Heart left ventricle (tissue), 16 donors: ENCODE measurements at regions not wholly inside any gene's neighbourhood (a gene's known extent, or its start where the extent isn't known, plus 50 kb on each side); places are given as distances from the start of the nearest gene placed in this dataset.

ENCODE experiments used
- ATAC-seq, 4 donors: fragments of 200-7000 bp; cut with Tn5 transposase; one replicate each; pipeline ENCODE4 v1.9.1; 2020 to 2022; ENCODE audit warnings: moderate library complexity in 4 of 4, mild to moderate bottlenecking in 3 of 4, moderate number of reproducible peaks in 1 of 4
- DNase-seq, 5 donors: peaks; one replicate each; pipeline ENCODE4 v3.0.0-alpha.2; 2020
- H3K27ac ChIP-seq, 12 donors: fragments of 200-600 bp; sonication (generic) in 4 of 12; one replicate each; pipeline versions ENCODE4 v1.5.0 to v1.8.0; 2016 to 2022; ENCODE audit warnings: mild to moderate bottlenecking in 2 of 12
- H3K27me3 ChIP-seq, 9 donors: fragments of 200-600 bp; sonication (generic) in 2 of 9; one replicate each; pipeline versions ENCODE4 v1.5.1 to v1.8.0; 2016 to 2022; ENCODE audit warnings: mild to moderate bottlenecking in 3 of 9
- H3K36me3 ChIP-seq, 9 donors: fragments of 200-600 bp; sonication (generic) in 2 of 9; one replicate each; pipeline versions ENCODE4 v1.5.0 to v1.8.0; 2018 to 2022; ENCODE audit warnings: mild to moderate bottlenecking in 2 of 9
- H3K4me1 ChIP-seq, 12 donors: fragments of 200-600 bp; sonication (generic) in 4 of 12; one replicate each; pipeline versions ENCODE4 v1.5.0 to v1.8.0; 2016 to 2022; ENCODE audit warnings: mild to moderate bottlenecking in 3 of 12
- H3K4me3 ChIP-seq, 12 donors: fragments of 200-600 bp; sonication (generic) in 4 of 12; one replicate each; pipeline versions ENCODE4 v1.5.0 to v1.8.0; 2017 to 2022; ENCODE audit warnings: mild to moderate bottlenecking in 9 of 12, moderate library complexity in 4 of 12
- H3K9me3 ChIP-seq, 12 donors: fragments of 200-600 bp; sonication (generic) in 4 of 12; one replicate each; pipeline versions ENCODE4 v1.5.0 to v1.8.0; 2016 to 2022; ENCODE audit warnings: mild to moderate bottlenecking in 1 of 12
- POLR2A ChIP-seq, 2 donors: fragments of 450-650 bp; IDR thresholded peaks; one replicate each; pipeline ENCODE4 v1.6.1; 2017; ENCODE audit warnings: antibody characterized with exemption in 2 of 2, mild to moderate bottlenecking in 2 of 2, moderate library complexity in 2 of 2
- WGBS, 4 donors: extraction: QIAGEN DNeasy Blood & Tissue Kit in 2 of 4; methylation state at CpG; one replicate each; pipeline versions ENCODE4 v1.1.5 to v1.1.7; 2013 to 2018; 5-methylcytosine and 5-hydroxymethylcytosine counted together
- intact Hi-C, 10 donors: fragments of 100-400 bp; cut with DNase I; formaldehyde crosslinking; loops; one replicate each; pipeline versions ENCODE4 v1.11.1 to v1.14.2; 2022
- TF ChIP-seq, protein P1 (sequence below), 12 donors: fragments of 200-600 bp; sonication (generic) in 4 of 12; IDR thresholded peaks; one replicate each; pipeline versions ENCODE4 v1.5.0 to v1.8.0; 2018 to 2022; ENCODE audit warnings: antibody characterized with exemption in 12 of 12, mild to moderate bottlenecking in 5 of 12
- donor health status: ischemic (EF 13 %, LVEDD 7.1; RV severe dilation, severe dysfunction).
- donor health status: healthy with polysubstance abuse.
- donor health status: DM: no; HTN: yes; CAD: no.
- donor health status: DM: no; HTN: no; CAD: no.
- donor health status: ischemic (EF 25% LVEDD 6.9; RV normal size, moderate dysfunction).
- donor health status: ischemic (EF 25% LVEDD 5.7; RV mildly dilated, moderate dysfunction).
- donor health status: healthy.
- donor health status: DM: yes; HTN: yes; CAD: no.
- donor health status: ischemic (EF 35%, LVEDD 5.7; RV mildly dilated, moderate dysfunction).
- donor health status: nonischemic (EF 11% LVEDD 7.7; RV severe dilation, severe dysfunction).
- donor health status: DM: yes; HTN: yes; CAD: no.
- donor health status: PGD.
- donor health status: ischemic (EF 29% LVEDD 5.4; RV normal size, mild dysfunction).
- donor health status: nonischemic (EF 23%, LVEDD 6.1; RV moderate dilation, normal function).

DNA sequence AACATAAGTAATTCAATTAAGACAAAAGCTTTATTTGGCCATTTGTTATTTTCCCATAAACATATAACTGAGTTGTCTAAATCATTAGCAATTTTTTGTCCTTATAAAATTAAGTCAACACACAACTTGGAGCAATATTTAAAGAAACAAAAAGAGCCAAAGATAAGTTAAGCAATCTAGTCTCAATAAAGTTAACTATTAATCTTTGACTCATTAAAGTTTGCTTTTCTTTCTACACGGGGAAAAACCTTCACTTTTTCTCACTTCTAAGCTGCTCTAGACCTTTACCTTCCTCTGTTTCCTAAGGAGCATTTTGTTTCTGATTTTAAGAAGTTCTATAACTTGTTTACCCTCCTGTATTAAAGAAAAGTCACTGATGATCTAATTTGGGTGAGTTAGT lies 867.1 kb upstream of the PHF14 start:
- Histone ChIP-seq H3K27me3 (no peaks in the 10 kb centered on the region), H3K27ac (no peak overlapping the region), H3K4me3 (no peak overlapping the region), H3K9me3 (no peaks in the 10 kb centered on the region), H3K36me3 (no peaks in the 10 kb centered on the region), H3K4me1 (no peaks in the 10 kb centered on the region)
- WGBS, 4 donors: 60 to 74% (median 68%) methylated on average over 1 of the region's 1 CpG
- ATAC-seq: no peak
- TF ChIP-seq POLR2A (IDR thresholded peaks at IDR 0.05): no peak
- TF ChIP-seq, protein P1, sequence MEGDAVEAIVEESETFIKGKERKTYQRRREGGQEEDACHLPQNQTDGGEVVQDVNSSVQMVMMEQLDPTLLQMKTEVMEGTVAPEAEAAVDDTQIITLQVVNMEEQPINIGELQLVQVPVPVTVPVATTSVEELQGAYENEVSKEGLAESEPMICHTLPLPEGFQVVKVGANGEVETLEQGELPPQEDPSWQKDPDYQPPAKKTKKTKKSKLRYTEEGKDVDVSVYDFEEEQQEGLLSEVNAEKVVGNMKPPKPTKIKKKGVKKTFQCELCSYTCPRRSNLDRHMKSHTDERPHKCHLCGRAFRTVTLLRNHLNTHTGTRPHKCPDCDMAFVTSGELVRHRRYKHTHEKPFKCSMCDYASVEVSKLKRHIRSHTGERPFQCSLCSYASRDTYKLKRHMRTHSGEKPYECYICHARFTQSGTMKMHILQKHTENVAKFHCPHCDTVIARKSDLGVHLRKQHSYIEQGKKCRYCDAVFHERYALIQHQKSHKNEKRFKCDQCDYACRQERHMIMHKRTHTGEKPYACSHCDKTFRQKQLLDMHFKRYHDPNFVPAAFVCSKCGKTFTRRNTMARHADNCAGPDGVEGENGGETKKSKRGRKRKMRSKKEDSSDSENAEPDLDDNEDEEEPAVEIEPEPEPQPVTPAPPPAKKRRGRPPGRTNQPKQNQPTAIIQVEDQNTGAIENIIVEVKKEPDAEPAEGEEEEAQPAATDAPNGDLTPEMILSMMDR (IDR thresholded peaks at IDR 0.05): no peak
- no peak for DNase-seq
- intact Hi-C loops: no loop called here

DNA sequence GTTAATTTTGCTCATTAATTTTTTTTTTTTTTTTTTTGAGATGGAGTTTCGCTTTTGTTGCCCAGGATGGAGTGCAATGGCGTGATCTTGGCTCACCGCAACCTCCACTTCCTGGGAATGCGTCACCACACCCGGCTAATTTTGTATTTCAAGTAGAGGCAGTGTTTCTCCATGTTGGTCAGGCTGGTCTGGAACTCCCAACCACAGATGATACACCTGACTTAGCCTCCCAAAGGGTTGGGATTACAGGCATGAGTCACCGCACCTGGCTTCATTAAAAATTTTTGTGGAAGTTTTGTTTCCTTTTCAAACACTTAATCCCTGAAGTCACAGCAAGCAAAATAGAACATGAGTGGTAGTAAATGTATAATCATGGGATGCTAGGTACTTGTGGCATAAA lies 857.2 kb upstream of the PHF14 start:
- no peaks in the 10 kb centered on the region for H3K27me3 ChIP-seq
- H3K4me1 ChIP-seq: peaks cover 0 to 6% (median under 1%) of the 10 kb centered on the region in 12 donors
- peaks cover 0 to 4% (median 0%) of the 10 kb centered on the region in 12 donors for H3K9me3 ChIP-seq
- TF ChIP-seq, protein P1 (IDR thresholded peaks at IDR 0.05): no peak
- no peak for TF ChIP-seq POLR2A (IDR thresholded peaks at IDR 0.05)
- DNase-seq: no peak
- ATAC-seq: no peak
- intact Hi-C loops: no loop called here
- WGBS, 4 donors: 81 to 92% (median 89%) methylated on average over 6 of the region's 6 CpGs
- H3K36me3 ChIP-seq: no peaks in the 10 kb centered on the region
- no peak overlapping the region for H3K4me3 ChIP-seq
- H3K27ac ChIP-seq: no peak overlapping the region

DNA sequence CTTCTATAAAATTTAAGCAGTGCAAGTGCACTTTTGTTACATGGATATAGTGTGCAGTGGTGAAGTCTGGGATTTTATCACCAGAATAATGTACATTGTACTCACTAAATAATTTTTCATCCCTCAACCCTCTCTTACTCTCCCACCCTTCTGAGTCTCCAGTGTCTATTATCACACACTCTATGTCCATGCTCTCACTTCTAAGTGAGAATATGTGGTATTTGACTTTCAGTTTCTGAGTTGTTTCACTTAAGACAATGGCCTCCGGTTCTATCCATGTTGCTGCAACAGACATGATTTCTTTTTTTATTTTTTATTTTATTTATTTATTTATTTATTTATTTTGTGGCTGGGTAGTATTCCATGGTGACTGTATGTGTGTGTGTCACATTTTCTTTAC lies 855.9 kb upstream of the PHF14 start:
- ATAC-seq (no peak), DNase-seq (no peak)
- WGBS, 4 donors: 95 to 99% (median 95%) methylated on average over 1 of the region's 1 CpG
- H3K27ac ChIP-seq: no peak overlapping the region
- TF ChIP-seq, protein P1 (IDR thresholded peaks at IDR 0.05): no peak
- TF ChIP-seq POLR2A (IDR thresholded peaks at IDR 0.05): no peak
- no peaks in the 10 kb centered on the region for H3K36me3 ChIP-seq
- intact Hi-C loops: no loop called here
- no peak overlapping the region for H3K4me3 ChIP-seq
- H3K9me3 ChIP-seq: peaks cover 0 to 4% (median 0%) of the 10 kb centered on the region in 12 donors
- no peaks in the 10 kb centered on the region for H3K27me3 ChIP-seq
- peaks cover 0 to 19% (median 6%) of the 10 kb centered on the region in 12 donors for H3K4me1 ChIP-seq

DNA sequence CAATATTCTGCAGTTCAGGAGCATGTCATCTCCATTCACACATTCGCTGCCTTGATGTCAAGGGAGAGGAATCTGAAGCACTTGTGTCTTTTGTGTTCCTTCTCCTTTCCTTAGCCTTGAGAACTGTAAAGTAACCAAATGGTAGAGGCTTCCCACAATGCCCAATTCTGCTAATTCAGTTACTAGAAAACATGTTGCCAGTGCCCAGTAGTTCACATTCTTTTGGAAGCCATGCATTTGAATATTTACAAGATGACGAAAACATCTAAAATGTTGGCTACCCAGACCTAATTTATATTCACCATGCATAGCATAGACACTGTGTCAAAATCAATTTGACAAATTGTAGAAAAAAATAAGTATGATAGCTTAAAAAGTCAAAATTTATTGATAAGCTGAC lies 852.7 kb upstream of the PHF14 start:
- Histone ChIP-seq H3K9me3 (no peaks in the 10 kb centered on the region), H3K4me3 (no peak overlapping the region), H3K4me1 (peaks cover 0 to 25% (median 9%) of the 10 kb centered on the region in 12 donors), H3K36me3 (no peaks in the 10 kb centered on the region), H3K27ac (no peak overlapping the region), H3K27me3 (no peaks in the 10 kb centered on the region)
- DNase-seq (no peak), ATAC-seq (no peak)
- 95 to 98% (median 96%) methylated on average over 2 of the region's 2 CpGs for WGBS, 4 donors
- intact Hi-C loops: loop anchor here in 2 of 10 donors (2.0 to 10.0 kb wide), 2 partner anchors 66 to 236 kb away; no protein-coding TSS in a partner anchor
- TF ChIP-seq, protein P1 (IDR thresholded peaks at IDR 0.05): no peak
- TF ChIP-seq POLR2A (IDR thresholded peaks at IDR 0.05): no peak
